ENCODE measurements at regions not wholly inside any gene's neighbourhood (a gene's known extent, or its start where the extent isn't known, plus 50 kb on each side); places are given as distances from the start of the nearest gene placed in this dataset.

DNA sequence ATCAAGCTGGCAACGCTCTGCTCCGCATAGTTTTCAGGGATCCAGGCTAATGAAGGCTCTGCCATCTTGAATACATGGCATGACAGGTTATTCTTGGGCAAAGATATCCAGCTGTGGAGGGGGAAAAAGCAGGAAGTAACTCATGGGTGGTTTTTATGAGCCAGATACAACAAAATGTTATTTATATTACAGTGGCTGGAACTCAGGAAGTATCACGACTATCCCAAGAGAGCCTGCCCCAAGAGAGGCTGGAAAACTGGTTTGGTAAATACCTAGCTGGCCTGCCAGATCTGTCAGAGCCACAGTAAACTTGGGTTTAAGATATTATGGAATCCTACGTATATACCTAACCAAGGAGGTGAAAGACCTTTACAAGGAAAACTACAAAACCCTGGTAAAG is 462.8 kb upstream of the ANKRD30A start:
- no peak overlapping the region for H3K27ac ChIP-seq
- intact Hi-C loops (cut with DNase I): no loop called here
- H3K36me3 ChIP-seq: no peaks in the 10 kb centered on the region
- no peak overlapping the region for H3K4me3 ChIP-seq
- DNase-seq (ENCODE audit: low spot score in 2 of 2): no peak
- TF ChIP-seq, protein P1, sequence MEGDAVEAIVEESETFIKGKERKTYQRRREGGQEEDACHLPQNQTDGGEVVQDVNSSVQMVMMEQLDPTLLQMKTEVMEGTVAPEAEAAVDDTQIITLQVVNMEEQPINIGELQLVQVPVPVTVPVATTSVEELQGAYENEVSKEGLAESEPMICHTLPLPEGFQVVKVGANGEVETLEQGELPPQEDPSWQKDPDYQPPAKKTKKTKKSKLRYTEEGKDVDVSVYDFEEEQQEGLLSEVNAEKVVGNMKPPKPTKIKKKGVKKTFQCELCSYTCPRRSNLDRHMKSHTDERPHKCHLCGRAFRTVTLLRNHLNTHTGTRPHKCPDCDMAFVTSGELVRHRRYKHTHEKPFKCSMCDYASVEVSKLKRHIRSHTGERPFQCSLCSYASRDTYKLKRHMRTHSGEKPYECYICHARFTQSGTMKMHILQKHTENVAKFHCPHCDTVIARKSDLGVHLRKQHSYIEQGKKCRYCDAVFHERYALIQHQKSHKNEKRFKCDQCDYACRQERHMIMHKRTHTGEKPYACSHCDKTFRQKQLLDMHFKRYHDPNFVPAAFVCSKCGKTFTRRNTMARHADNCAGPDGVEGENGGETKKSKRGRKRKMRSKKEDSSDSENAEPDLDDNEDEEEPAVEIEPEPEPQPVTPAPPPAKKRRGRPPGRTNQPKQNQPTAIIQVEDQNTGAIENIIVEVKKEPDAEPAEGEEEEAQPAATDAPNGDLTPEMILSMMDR (IDR thresholded peaks at IDR 0.05): no peak
- H3K27me3 ChIP-seq: no peaks in the 10 kb centered on the region
- no peaks in the 10 kb centered on the region for H3K9me3 ChIP-seq
- H3K4me1 ChIP-seq: no peaks in the 10 kb centered on the region

DNA sequence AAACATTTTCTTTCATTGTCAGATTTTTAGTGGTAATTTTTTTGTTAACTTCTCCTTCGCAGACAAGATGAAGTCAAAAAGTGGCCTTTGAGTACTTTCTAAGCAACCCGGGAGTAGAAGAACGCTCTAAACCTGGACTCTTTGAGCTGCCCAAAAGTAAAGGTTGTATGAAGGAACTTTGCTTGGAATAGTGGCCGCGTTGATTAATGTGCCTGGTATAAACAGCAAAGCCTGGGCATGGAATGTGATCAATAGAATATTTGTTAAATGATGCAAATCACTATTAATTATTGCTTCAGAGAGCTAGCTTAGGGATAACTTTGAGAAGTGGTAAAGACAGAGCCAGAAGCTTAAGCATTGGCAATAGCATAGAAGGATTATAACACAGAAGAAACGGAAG is 475.1 kb upstream of the ANKRD30A start:
- DNase-seq (ENCODE audit: low spot score in 2 of 2): no peak
- no peak overlapping the region for H3K4me3 ChIP-seq
- H3K27me3 ChIP-seq: no peaks in the 10 kb centered on the region
- no peaks in the 10 kb centered on the region for H3K4me1 ChIP-seq
- TF ChIP-seq, protein P1 (IDR thresholded peaks at IDR 0.05): no peak
- intact Hi-C loops (cut with DNase I): no loop called here
- no peaks in the 10 kb centered on the region for H3K9me3 ChIP-seq
- H3K36me3 ChIP-seq: no peaks in the 10 kb centered on the region
- no peak overlapping the region for H3K27ac ChIP-seq

DNA sequence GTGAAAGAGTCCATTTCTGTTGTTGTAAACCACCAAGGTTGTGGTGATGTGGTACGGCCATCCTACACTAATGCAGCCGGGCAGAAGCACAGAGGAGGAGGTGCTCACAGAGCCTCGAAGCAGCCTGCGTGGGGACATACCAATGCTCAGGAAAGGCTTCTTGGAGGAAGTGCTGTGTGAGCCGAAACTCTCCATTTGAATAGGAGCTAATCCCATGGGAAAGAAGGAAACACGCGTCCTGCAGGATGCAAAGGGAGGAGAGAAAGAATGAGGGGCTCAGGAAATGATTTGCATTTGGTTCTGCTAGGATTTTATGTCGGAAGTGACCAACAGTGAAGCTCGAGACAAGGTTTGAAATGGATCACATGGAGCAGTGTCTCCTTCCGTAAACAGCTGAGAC is 477.9 kb upstream of the ANKRD30A start:
- TF ChIP-seq, protein P1 (IDR thresholded peaks at IDR 0.05): no peak
- no peaks in the 10 kb centered on the region for H3K36me3 ChIP-seq
- intact Hi-C loops (cut with DNase I): no loop called here

DNA sequence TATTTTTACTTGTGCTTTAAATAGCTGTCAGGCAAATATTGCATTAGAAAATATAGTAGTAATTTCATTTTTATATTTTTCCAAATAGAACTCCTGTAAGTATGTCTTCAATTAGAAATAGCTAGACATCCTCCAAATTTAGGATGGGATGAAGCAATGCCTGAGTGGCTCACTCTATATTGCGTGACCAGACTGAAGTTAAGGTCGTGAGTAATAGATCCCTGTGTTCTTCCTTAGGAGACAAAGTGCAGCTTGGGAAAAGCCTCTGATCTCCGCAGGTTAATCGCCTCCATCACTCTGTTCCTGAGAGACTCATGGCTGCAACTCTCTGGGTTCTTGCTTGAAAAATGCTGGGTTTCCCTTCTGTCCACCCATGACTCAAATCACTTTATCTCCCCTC is 484.8 kb upstream of the ANKRD30A start:
- H3K27ac ChIP-seq: no peak overlapping the region
- DNase-seq (ENCODE audit: low spot score in 2 of 2): no peak
- H3K9me3 ChIP-seq: no peaks in the 10 kb centered on the region
- no peaks in the 10 kb centered on the region for H3K36me3 ChIP-seq
- no peak overlapping the region for H3K4me3 ChIP-seq
- TF ChIP-seq, protein P1 (IDR thresholded peaks at IDR 0.05): no peak
- H3K27me3 ChIP-seq: no peaks in the 10 kb centered on the region
- H3K4me1 ChIP-seq: no peaks in the 10 kb centered on the region
- intact Hi-C loops (cut with DNase I): no loop called here

More for the DNA sequence above, 477.9 kb upstream of the ANKRD30A start:
- no peak for DNase-seq (ENCODE audit: low spot score in 2 of 2)
- no peaks in the 10 kb centered on the region for H3K9me3 ChIP-seq
- H3K4me3 ChIP-seq: no peak overlapping the region
- no peaks in the 10 kb centered on the region for H3K27me3 ChIP-seq
- no peaks in the 10 kb centered on the region for H3K4me1 ChIP-seq
- H3K27ac ChIP-seq: no peak overlapping the region

DNA sequence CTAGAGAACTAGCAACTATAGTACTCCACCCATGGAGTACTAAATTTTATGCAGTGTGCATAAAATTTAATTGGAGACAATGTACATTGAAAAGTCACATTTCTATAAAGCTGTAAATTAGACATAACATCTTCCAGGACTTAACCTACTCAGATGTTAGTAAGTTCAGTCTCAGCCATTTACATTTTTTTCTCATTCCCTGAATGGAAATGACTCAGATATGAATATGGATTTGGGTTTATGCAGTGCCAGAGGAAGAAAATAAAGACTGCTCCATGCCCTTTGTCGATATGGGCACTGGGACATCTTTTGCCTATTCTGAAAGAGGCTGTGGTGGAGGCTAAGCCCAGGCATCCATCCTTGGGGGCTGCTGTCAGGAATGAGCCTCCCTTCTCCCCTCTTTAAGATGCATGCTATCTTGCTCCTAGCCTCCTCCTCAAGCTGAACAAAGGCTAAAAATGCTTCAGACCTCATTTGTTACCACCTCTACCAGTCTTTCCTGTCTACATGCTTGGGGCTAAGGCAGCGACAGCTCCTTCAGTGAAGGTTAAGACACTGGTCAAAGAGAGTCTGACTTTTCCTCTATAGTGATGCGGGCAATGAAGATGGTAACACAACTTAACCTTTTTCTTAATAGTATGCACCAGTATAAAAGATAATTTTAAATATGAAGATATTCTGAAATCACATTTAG is 486.8 kb upstream of the ANKRD30A start:
- no peak for DNase-seq (ENCODE audit: low spot score in 2 of 2)
- Histone ChIP-seq H3K27me3 (no peaks in the 10 kb centered on the region), H3K9me3 (no peaks in the 10 kb centered on the region), H3K4me3 (no peak overlapping the region), H3K27ac (no peak overlapping the region), H3K36me3 (no peaks in the 10 kb centered on the region), H3K4me1 (no peaks in the 10 kb centered on the region)
- intact Hi-C loops (cut with DNase I): no loop called here
- TF ChIP-seq, protein P1 (IDR thresholded peaks at IDR 0.05): no peak

DNA sequence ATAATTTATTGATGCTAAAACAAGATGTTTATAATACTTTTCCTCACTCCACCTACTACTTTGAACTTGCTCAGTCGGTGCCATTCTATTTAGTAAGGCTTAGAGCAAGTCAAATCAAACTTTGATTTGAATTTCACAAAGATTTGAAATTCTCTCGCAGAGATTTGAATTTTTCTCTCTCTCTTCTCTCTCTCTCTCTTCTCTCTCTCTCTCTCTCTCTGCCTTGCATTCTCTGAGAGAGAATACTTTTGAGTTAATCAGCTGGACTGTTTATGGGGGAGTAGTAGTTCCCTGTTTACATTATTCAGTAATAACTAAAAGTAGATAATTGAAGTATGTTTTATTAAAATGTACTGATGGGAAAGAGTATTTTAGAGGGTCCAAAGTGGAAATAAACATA is 488.5 kb upstream of the ANKRD30A start:
- TF ChIP-seq, protein P1 (IDR thresholded peaks at IDR 0.05): no peak
- no peak overlapping the region for H3K4me3 ChIP-seq
- no peaks in the 10 kb centered on the region for H3K9me3 ChIP-seq
- no peaks in the 10 kb centered on the region for H3K4me1 ChIP-seq
- no peaks in the 10 kb centered on the region for H3K36me3 ChIP-seq
- no peak for DNase-seq (ENCODE audit: low spot score in 2 of 2)
- no peak overlapping the region for H3K27ac ChIP-seq
- intact Hi-C loops (cut with DNase I): no loop called here
- no peaks in the 10 kb centered on the region for H3K27me3 ChIP-seq

Data from ascending aorta (tissue), 2 donors.